ENCODE measurements at regions not wholly inside any gene's neighbourhood (a gene's known extent, or its start where the extent isn't known, plus 50 kb on each side); places are given as distances from the start of the nearest gene placed in this dataset.

DNA sequence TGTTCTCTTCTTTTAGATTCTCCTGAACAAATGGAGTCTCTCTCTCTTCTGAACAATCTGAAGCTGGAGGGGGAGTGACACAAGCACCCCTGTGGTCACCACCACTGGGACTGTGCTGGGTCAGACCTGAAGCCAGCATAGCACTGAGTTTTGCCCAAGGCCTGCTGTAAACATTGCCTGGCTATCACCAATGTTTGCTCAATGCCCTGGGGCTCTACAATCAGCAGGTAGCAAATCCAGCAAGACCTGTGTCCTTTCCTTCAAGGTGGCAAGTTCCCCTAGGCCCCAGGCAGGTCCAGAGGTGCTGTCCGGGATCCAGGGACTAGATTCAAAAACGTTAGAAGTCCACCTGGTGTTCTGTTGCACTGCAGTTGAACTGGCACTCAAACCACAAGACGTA is 282.8 kb upstream of the PROX1 start:
- Histone ChIP-seq H3K4me2 (ENCODE audit: low read depth, low read length) (no peak overlapping the region), H2BK5ac (ENCODE audit: low read depth, low read length, poor library complexity, severe bottlenecking) (no peak overlapping the region), H2AK9ac (replicated peaks; ENCODE audit: low read depth, low read length, poor library complexity) (no peak overlapping the region), H3K27me3 (ENCODE audit: control insufficient read depth, insufficient read depth, low read length) (no peaks in the 10 kb centered on the region), H4K91ac (ENCODE audit: insufficient read depth, low read depth, low read length) (no peak overlapping the region), H2BK15ac (ENCODE audit: low read depth, low read length) (no peak overlapping the region), H3K56ac (ENCODE audit: extremely low read depth, insufficient read depth, low read length) (no peak overlapping the region), H3K23ac (ENCODE audit: low read depth, low read length) (no peak overlapping the region), H2AFZ (replicated peaks; ENCODE audit: low read length, poor library complexity) (no peak overlapping the region), H3K79me1 (ENCODE audit: low read depth in 1 of 2, low read length in 2 of 2) (no peaks in the 10 kb centered on the region), H2BK20ac (ENCODE audit: low read depth, low read length) (no peak overlapping the region), H4K8ac (ENCODE audit: low read depth in 2 of 2, low read length in 2 of 2) (no peak overlapping the region), H3K18ac (ENCODE audit: low read depth, low read length) (no peak overlapping the region), H2AK5ac (ENCODE audit: low read depth, low read length) (no peak overlapping the region), H3K36me3 (ENCODE audit: control insufficient read depth, insufficient read depth, low read length) (no peaks in the 10 kb centered on the region), H3K9ac (ENCODE audit: low read depth, low read length) (no peak overlapping the region), H2BK120ac (ENCODE audit: low read depth, low read length) (no peak overlapping the region), H3K27ac (ENCODE audit: insufficient read depth, low read length) (no peak overlapping the region), H3K9me1 (ENCODE audit: insufficient read depth, low read length) (no peaks in the 10 kb centered on the region), H3K4me1 (ENCODE audit: control insufficient read depth, insufficient read depth, low read length) (no peaks in the 10 kb centered on the region), H3K14ac (replicated peaks; ENCODE audit: low read depth, low read length) (no peak overlapping the region), H4K5ac (ENCODE audit: low read depth, low read length) (no peak overlapping the region), H4K20me1 (ENCODE audit: insufficient read depth, low read length) (no peaks in the 10 kb centered on the region), H3K9me3 (ENCODE audit: control insufficient read depth, insufficient read depth, low read length) (peaks cover 10% of the 10 kb centered on the region; the same call in 1 of the 2 replicates), H3K4ac (ENCODE audit: low read depth, low read length) (no peak overlapping the region), H3K4me3 (ENCODE audit: insufficient read depth, low read depth, low read length) (no peak overlapping the region)
- WGBS, 2 experiments (ENCODE audit: extremely low coverage in 2 of 2, insufficient read length in 1 of 2): 10% methylated on average over 2 of the region's 3 CpGs; no CpG with 5 or more reads in 1 of the 2 experiments
- dilution Hi-C loops (cut with HindIII; ENCODE audit: low sequenced_read_pairs, unreplicated experiment) (no loop called here), in situ Hi-C loops (cut with MboI; ENCODE audit: low sequenced_read_pairs) (no loop called here), intact Hi-C loops (cut with micrococcal nuclease) (no loop called here)
- TF ChIP-seq NFE2L2 (IDR thresholded peaks at IDR 0.05; ENCODE audit: low read depth, low read length): no peak
- TF ChIP-seq CTCF (conservative IDR thresholded peaks at IDR 0.05; ENCODE audit: low read depth, low read length): no peak
- no peak for TF ChIP-seq SMC3 (IDR thresholded peaks at IDR 0.05; ENCODE audit: low read depth, low read length)
- TF ChIP-seq RFX5 (IDR thresholded peaks at IDR 0.05; ENCODE audit: low read depth, low read length): no peak
- TF ChIP-seq, protein P1, sequence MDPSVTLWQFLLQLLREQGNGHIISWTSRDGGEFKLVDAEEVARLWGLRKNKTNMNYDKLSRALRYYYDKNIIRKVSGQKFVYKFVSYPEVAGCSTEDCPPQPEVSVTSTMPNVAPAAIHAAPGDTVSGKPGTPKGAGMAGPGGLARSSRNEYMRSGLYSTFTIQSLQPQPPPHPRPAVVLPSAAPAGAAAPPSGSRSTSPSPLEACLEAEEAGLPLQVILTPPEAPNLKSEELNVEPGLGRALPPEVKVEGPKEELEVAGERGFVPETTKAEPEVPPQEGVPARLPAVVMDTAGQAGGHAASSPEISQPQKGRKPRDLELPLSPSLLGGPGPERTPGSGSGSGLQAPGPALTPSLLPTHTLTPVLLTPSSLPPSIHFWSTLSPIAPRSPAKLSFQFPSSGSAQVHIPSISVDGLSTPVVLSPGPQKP (IDR thresholded peaks at IDR 0.05; ENCODE audit: borderline replicate concordance, low read depth, low read length): no peak
- TF ChIP-seq MXI1 (IDR thresholded peaks at IDR 0.05; ENCODE audit: borderline replicate concordance, low read depth, low read length): no peak
- POLR2A ChIA-PET (ENCODE audit: unreplicated experiment): no interaction called here
- ATAC-seq (ENCODE audit: low read depth): no peak
- CTCF ChIA-PET: no interaction called here
- no peak for DNase-seq
- BruUV-seq (replicated peaks): no TSS peak

Measured in IMR-90 (cell line).